ENCODE measurements at regions not wholly inside any gene's neighbourhood (a gene's known extent, or its start where the extent isn't known, plus 50 kb on each side); places are given as distances from the start of the nearest gene placed in this dataset.
"Not testable (repeated sequence)": the region's sequence is repeated elsewhere in the genome, so short reads cannot be mapped to it uniquely, and the experiment has no call there.

DNA sequence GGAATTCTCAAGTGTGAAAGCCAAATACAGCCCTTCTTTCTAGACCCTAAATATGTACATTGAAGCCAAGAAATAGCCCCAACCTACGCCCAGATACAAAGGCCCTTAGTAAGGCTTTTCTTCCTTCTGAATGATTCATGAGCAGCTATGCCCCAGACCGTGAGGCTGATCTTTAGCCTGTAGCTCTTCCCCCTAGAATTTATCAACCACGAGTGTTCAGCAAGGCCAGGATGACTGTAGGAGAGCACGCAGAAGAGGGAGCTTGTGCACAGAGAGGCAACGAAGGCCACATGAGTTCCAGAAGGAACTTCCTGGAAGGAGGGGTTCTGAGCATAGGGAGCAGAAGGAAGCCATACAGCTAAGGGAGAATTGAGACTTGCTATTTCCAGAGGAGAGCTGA, 53.0 kb upstream of the HABP2 start:
- Histone ChIP-seq H3K9me3 (ENCODE audit: insufficient read depth, low read length, severe bottlenecking) (no peaks in the 10 kb centered on the region), H3K27ac (ENCODE audit: low read length) (no peak overlapping the region), H2AFZ (ENCODE audit: low read depth, low read length) (no peak overlapping the region), H3K27me3 (ENCODE audit: insufficient read depth, low read length, poor library complexity) (peaks cover 2% of the 10 kb centered on the region), H3K36me3 (ENCODE audit: insufficient read depth, low read length) (no peaks in the 10 kb centered on the region), H4K20me1 (ENCODE audit: insufficient read depth, low read length) (no peaks in the 10 kb centered on the region), H3K4me2 (ENCODE audit: insufficient read depth, low read length) (no peak overlapping the region), H3K4me1 (ENCODE audit: insufficient read depth, low read length) (no peaks in the 10 kb centered on the region), H3K79me2 (ENCODE audit: insufficient read depth, low read length) (no peaks in the 10 kb centered on the region), H3K4me3 (ENCODE audit: low read depth in 1 of 2, low read length in 2 of 2) (no peak overlapping the region), H3K9ac (ENCODE audit: low read depth, low read length) (no peak overlapping the region)
- TF ChIP-seq, protein P1, sequence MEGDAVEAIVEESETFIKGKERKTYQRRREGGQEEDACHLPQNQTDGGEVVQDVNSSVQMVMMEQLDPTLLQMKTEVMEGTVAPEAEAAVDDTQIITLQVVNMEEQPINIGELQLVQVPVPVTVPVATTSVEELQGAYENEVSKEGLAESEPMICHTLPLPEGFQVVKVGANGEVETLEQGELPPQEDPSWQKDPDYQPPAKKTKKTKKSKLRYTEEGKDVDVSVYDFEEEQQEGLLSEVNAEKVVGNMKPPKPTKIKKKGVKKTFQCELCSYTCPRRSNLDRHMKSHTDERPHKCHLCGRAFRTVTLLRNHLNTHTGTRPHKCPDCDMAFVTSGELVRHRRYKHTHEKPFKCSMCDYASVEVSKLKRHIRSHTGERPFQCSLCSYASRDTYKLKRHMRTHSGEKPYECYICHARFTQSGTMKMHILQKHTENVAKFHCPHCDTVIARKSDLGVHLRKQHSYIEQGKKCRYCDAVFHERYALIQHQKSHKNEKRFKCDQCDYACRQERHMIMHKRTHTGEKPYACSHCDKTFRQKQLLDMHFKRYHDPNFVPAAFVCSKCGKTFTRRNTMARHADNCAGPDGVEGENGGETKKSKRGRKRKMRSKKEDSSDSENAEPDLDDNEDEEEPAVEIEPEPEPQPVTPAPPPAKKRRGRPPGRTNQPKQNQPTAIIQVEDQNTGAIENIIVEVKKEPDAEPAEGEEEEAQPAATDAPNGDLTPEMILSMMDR (IDR thresholded peaks at IDR 0.05; ENCODE audit: borderline replicate concordance, extremely low read depth, low read length, poor library complexity, severe bottlenecking): no peak
- no peak for TF ChIP-seq EZH2 (IDR thresholded peaks at IDR 0.05; ENCODE audit: borderline replicate concordance, low read depth, low read length, severe bottlenecking)
- DNase-seq: no peak
- ATAC-seq (ENCODE audit: insufficient read depth, low read depth): no peak

DNA sequence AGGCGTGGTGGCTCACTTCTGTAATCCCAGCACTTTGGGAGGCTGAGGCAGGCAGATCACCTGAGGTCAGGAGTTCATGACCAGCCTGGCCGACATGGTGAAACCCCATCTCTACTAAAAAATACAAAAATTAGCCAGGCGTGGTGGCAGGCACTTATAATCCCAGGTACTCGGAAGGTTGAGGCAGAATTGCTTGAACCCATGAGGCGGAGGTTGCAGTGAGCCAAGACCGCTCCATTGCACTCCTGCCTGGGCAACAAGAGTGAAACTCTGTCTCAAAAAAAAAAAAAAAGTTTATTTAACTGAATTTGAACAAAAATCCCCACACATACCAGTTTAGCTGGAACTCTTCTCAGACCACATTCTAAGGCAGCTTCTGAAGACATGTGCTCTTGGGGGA, 51.8 kb upstream of the HABP2 start:
- H3K4me3 ChIP-seq (ENCODE audit: low read depth in 1 of 2, low read length in 2 of 2); ATAC-seq (ENCODE audit: insufficient read depth, low read depth); DNase-seq; H3K9me3 ChIP-seq (ENCODE audit: insufficient read depth, low read length, severe bottlenecking); H3K36me3 ChIP-seq (ENCODE audit: insufficient read depth, low read length); H3K79me2 ChIP-seq (ENCODE audit: insufficient read depth, low read length); H2AFZ ChIP-seq (ENCODE audit: low read depth, low read length); H3K9ac ChIP-seq (ENCODE audit: low read depth, low read length); H4K20me1 ChIP-seq (ENCODE audit: insufficient read depth, low read length); H3K4me1 ChIP-seq (ENCODE audit: insufficient read depth, low read length); H3K4me2 ChIP-seq (ENCODE audit: insufficient read depth, low read length); H3K27ac ChIP-seq (ENCODE audit: low read length); H3K27me3 ChIP-seq (ENCODE audit: insufficient read depth, low read length, poor library complexity): not testable (repeated sequence)
